ENCODE measurements at regions not wholly inside any gene's neighbourhood (a gene's known extent, or its start where the extent isn't known, plus 50 kb on each side); places are given as distances from the start of the nearest gene placed in this dataset.

- TF ChIP-seq JUN (IDR thresholded peaks at IDR 0.05; ENCODE audit: borderline replicate concordance, insufficient read depth, insufficient read length, low read depth) (no peak), MAX (IDR thresholded peaks at IDR 0.05; ENCODE audit: insufficient read depth, insufficient read length) (no peak), POLR2A (IDR thresholded peaks at IDR 0.05; ENCODE audit: low read depth, low read length) (no peak)
- TF ChIP-seq, protein P1, sequence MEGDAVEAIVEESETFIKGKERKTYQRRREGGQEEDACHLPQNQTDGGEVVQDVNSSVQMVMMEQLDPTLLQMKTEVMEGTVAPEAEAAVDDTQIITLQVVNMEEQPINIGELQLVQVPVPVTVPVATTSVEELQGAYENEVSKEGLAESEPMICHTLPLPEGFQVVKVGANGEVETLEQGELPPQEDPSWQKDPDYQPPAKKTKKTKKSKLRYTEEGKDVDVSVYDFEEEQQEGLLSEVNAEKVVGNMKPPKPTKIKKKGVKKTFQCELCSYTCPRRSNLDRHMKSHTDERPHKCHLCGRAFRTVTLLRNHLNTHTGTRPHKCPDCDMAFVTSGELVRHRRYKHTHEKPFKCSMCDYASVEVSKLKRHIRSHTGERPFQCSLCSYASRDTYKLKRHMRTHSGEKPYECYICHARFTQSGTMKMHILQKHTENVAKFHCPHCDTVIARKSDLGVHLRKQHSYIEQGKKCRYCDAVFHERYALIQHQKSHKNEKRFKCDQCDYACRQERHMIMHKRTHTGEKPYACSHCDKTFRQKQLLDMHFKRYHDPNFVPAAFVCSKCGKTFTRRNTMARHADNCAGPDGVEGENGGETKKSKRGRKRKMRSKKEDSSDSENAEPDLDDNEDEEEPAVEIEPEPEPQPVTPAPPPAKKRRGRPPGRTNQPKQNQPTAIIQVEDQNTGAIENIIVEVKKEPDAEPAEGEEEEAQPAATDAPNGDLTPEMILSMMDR (IDR thresholded peaks at IDR 0.05; ENCODE audit: extremely low read depth in 1 of 2, insufficient read depth in 1 of 2, low read depth in 1 of 2, low read length in 2 of 2), result no peak
Measured at GRCh38 chr3:31129241-31129640, 234.8 kb upstream of the GADL1 start.

Data from endothelial cell of umbilical vein (primary cell).